SK-N-MC (cell line): ENCODE measurements at regions not wholly inside any gene's neighbourhood (a gene's known extent, or its start where the extent isn't known, plus 50 kb on each side); places are given as distances from the start of the nearest gene placed in this dataset.

Experiments used
- FOXP2 ChIP-seq: optimal IDR thresholded peaks from 2 replicates; pipeline ENCODE3; 2011; ENCODE audit warnings: mild to moderate bottlenecking, moderate library complexity; ENCODE audit not compliant: insufficient read depth; ENCODE audit errors: extremely low read length, control extremely low read depth
- POLR2AphosphoS5 ChIP-seq: IDR thresholded peaks from 2 replicates; pipeline ENCODE4 v1.6.1; 2012; ENCODE audit warnings: mild to moderate bottlenecking, low read depth, low read length, borderline replicate concordance

GRCh38 chr1:229073251-229073650, 197.7 kb upstream of the RAB4A start:
- no peak for TF ChIP-seq POLR2AphosphoS5
- no peak for TF ChIP-seq FOXP2
